Lung (tissue), 11 donors: ENCODE measurements at regions not wholly inside any gene's neighbourhood (a gene's known extent, or its start where the extent isn't known, plus 50 kb on each side); places are given as distances from the start of the nearest gene placed in this dataset.

ENCODE experiments used
- ATAC-seq: fragments of 200-7000 bp; cut with Tn5 transposase; one replicate; pipeline ENCODE4 v1.9.1; 2020; ENCODE audit warnings: moderate number of reproducible peaks; ENCODE audit not compliant: insufficient read depth, low FRiP score
- DNase-seq, 3 donors: peaks; one replicate each; pipeline ENCODE4 v3.0.0-alpha.2; 2013 to 2017
- H3K27ac ChIP-seq, 2 donors: one replicate each; pipeline ENCODE4 v1.5.1; 2013; ENCODE audit warnings: mild to moderate bottlenecking in 2 of 2, moderate library complexity in 2 of 2, control low read depth in 1 of 2, inconsistent platforms in 1 of 2, low read depth in 1 of 2, low read length in 1 of 2
- H3K27me3 ChIP-seq, 3 donors: one replicate each; pipeline ENCODE4 v1.5.1; 2013; ENCODE audit warnings: low read length in 2 of 3; ENCODE audit not compliant: control insufficient read depth in 3 of 3, insufficient read depth in 3 of 3
- H3K36me3 ChIP-seq, 4 donors: one replicate each; pipeline ENCODE4 v1.5.1; 2013; ENCODE audit warnings: low read length in 4 of 4, mild to moderate bottlenecking in 1 of 4, moderate library complexity in 1 of 4; ENCODE audit not compliant: control insufficient read depth in 4 of 4, insufficient read depth in 4 of 4
- H3K4me1 ChIP-seq, 5 donors: one replicate each; pipeline ENCODE4 v1.5.1; 2013; ENCODE audit warnings: low read length in 5 of 5, mild to moderate bottlenecking in 2 of 5, moderate library complexity in 1 of 5; ENCODE audit not compliant: control insufficient read depth in 5 of 5, insufficient read depth in 5 of 5
- H3K4me3 ChIP-seq: one replicate; pipeline ENCODE4 v1.5.1; 2013; ENCODE audit warnings: mild to moderate bottlenecking, control low read depth, moderate library complexity
- H3K9ac ChIP-seq, 2 donors: one replicate each; pipeline ENCODE4 v1.5.1; 2013; ENCODE audit warnings: low read length in 2 of 2, control low read depth in 1 of 2; ENCODE audit not compliant: insufficient read depth in 1 of 2
- H3K9me3 ChIP-seq, 4 donors: one replicate each; pipeline ENCODE4 v1.5.1; 2013; ENCODE audit warnings: low read length in 3 of 4, mild to moderate bottlenecking in 1 of 4, moderate library complexity in 1 of 4; ENCODE audit not compliant: control insufficient read depth in 4 of 4, insufficient read depth in 3 of 4
- CTCF ChIP-seq: IDR thresholded peaks from 2 replicates; pipeline ENCODE4 v1.5.1; 2012; ENCODE audit warnings: mild to moderate bottlenecking; ENCODE audit errors: control extremely low read depth, extremely low read depth
- WGBS, 2 donors: extraction: QIAGEN DNeasy Blood & Tissue Kit; methylation state at CpG; one replicate each; pipeline ENCODE4 v1.1.7; 2013; 5-methylcytosine and 5-hydroxymethylcytosine counted together
- donor health status: control.
- donor health status: control.
- donor health status: Bipolar disorder and iron deficiency.
- donor health status: healthy.
- donor health status: DM: yes; HTN: yes; CAD: no.

- no peak for ATAC-seq
- no peak for TF ChIP-seq CTCF
- Histone ChIP-seq H3K9ac (no peak overlapping the region), H3K27me3 (peaks cover 0 to 13% (median 5%) of the 10 kb centered on the region in 3 donors), H3K9me3 (no peaks in the 10 kb centered on the region), H3K4me1 (no peaks in the 10 kb centered on the region), H3K36me3 (no peaks in the 10 kb centered on the region), H3K27ac (no peak overlapping the region), H3K4me3 (no peak overlapping the region)
- WGBS, 2 donors, result 75 to 88% methylated on average over 12 of the region's 12 CpGs
- no peak for DNase-seq
Observed at GRCh38 chr22:49106096-49106841, 721.4 kb downstream of the BRD1 start.

GRCh38 chr22:49104434-49104833 is 723.2 kb downstream of the BRD1 start:
- no peak overlapping the region for H3K27ac ChIP-seq
- DNase-seq (no peak), ATAC-seq (no peak)
- H3K4me3 ChIP-seq, result no peak overlapping the region
- WGBS, 2 donors, result 89 to 94% methylated on average over 7 of the region's 7 CpGs
- no peak overlapping the region for H3K9ac ChIP-seq
- no peaks in the 10 kb centered on the region for H3K36me3 ChIP-seq
- TF ChIP-seq CTCF, result no peak
- H3K27me3 ChIP-seq, result peaks cover 0 to 13% (median 5%) of the 10 kb centered on the region in 3 donors
- no peaks in the 10 kb centered on the region for H3K9me3 ChIP-seq
- no peaks in the 10 kb centered on the region for H3K4me1 ChIP-seq

DNA sequence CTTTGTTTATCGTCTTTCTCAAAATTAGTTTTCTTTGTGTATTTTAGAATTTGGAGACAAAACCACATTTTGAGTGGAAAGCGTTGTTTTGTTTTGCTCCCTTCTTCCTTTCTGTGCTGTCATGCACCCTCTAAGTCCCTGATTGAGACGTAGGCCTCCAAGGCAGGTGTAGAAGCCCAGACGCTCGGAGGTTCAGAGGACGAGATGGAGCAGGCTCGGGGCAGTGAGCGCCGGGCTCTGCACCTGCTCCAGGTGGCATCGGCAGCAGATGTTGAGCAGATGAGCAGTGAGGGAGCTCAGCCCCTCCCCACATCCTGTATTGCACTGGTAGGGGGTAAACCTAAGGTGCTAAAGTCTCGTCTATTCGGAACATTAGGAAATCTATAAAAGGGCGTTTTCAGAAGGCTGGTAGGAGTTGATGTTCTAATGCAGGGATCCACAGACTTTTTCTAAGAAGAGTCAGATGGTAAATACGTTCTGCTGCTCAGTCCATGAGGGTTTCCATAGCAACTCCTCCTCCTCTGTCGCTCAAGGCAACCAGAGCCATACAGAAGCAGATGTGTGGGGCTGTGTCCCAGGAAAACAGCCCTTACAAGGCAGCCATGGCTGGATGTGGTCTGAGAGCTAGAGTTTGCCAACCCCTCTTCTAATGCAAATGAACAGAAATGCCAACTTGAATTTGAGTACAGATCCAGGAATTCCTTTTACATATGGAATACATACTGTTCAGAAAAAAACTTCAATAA is 724.2 kb downstream of the BRD1 start:
- H3K4me1 ChIP-seq, result no peaks in the 10 kb centered on the region
- 65% methylated on average over 15 of the region's 15 CpGs for WGBS, 2 donors
- ATAC-seq, result no peak
- peaks cover 0 to 13% (median 5%) of the 10 kb centered on the region in 3 donors for H3K27me3 ChIP-seq
- no peak for TF ChIP-seq CTCF
- DNase-seq, result no peak
- no peaks in the 10 kb centered on the region for H3K9me3 ChIP-seq
- H3K27ac ChIP-seq, result no peak overlapping the region
- no peaks in the 10 kb centered on the region for H3K36me3 ChIP-seq
- no peak overlapping the region for H3K9ac ChIP-seq
- H3K4me3 ChIP-seq, result no peak overlapping the region
